NCI-H82 treated with DMSO at 0.1 percent for 48 hours (cell line): ENCODE measurements at regions not wholly inside any gene's neighbourhood (a gene's known extent, or its start where the extent isn't known, plus 50 kb on each side); places are given as distances from the start of the nearest gene placed in this dataset.
"Not testable (repeated sequence)": the region's sequence is repeated elsewhere in the genome, so short reads cannot be mapped to it uniquely, and the experiment has no call there.

Experiments used
- DNase-seq: peaks from one replicate; lab custom pipeline; 2025; ENCODE audit not compliant: unreplicated experiment; lab: John Stamatoyannopoulos, UW

GRCh38 chr6:9361749-9362148 is 926.4 kb upstream of the SLC35B3 start:
- DNase-seq, result no peak

GRCh38 chr6:9360881-9361280 is 925.5 kb upstream of the SLC35B3 start:
- no peak for DNase-seq

- no peak for DNase-seq
Observed at GRCh38 chr6:9347608-9348007, 912.3 kb upstream of the SLC35B3 start.

- DNase-seq, result no peak
Observed at GRCh38 chr6:9346923-9347322, 911.6 kb upstream of the SLC35B3 start.

- no peak for DNase-seq
Observed at GRCh38 chr6:9335431-9335830, 900.1 kb upstream of the SLC35B3 start.

- DNase-seq, result no peak
Observed at GRCh38 chr6:9334979-9335378, 899.6 kb upstream of the SLC35B3 start.

GRCh38 chr6:9332241-9332780 is 897.0 kb upstream of the SLC35B3 start:
- DNase-seq, result no peak

GRCh38 chr6:9316831-9317230 is 881.5 kb upstream of the SLC35B3 start:
- DNase-seq, result peak; percentile 12

- no peak for DNase-seq
Observed at GRCh38 chr6:9315966-9316650, 880.8 kb upstream of the SLC35B3 start.

- DNase-seq, result no peak
Observed at GRCh38 chr6:9308284-9308683, 872.9 kb upstream of the SLC35B3 start.

GRCh38 chr6:9307786-9308185 is 872.4 kb upstream of the SLC35B3 start:
- DNase-seq, result no peak

GRCh38 chr6:9307187-9307586 is 871.8 kb upstream of the SLC35B3 start:
- DNase-seq, result no peak

- no peak for DNase-seq
Observed at GRCh38 chr6:9295644-9296043, 860.3 kb upstream of the SLC35B3 start.

GRCh38 chr6:9292975-9293374 is 857.6 kb upstream of the SLC35B3 start:
- no peak for DNase-seq

GRCh38 chr6:9290342-9290741 is 855.0 kb upstream of the SLC35B3 start:
- not testable (repeated sequence) for DNase-seq

GRCh38 chr6:9272671-9273070 is 837.3 kb upstream of the SLC35B3 start:
- no peak for DNase-seq

GRCh38 chr6:9266741-9267140 is 831.4 kb upstream of the SLC35B3 start:
- no peak for DNase-seq

- no peak for DNase-seq
Observed at GRCh38 chr6:9257215-9257614, 821.9 kb upstream of the SLC35B3 start.

- no peak for DNase-seq
Observed at GRCh38 chr6:9254251-9254650, 818.9 kb upstream of the SLC35B3 start.

- DNase-seq, result no peak
Observed at GRCh38 chr6:9252799-9253198, 817.5 kb upstream of the SLC35B3 start.

- DNase-seq, result peak; percentile 48
Observed at GRCh38 chr6:9250852-9251251, 815.5 kb upstream of the SLC35B3 start.

GRCh38 chr6:9248133-9248532 is 812.8 kb upstream of the SLC35B3 start:
- DNase-seq, result no peak

GRCh38 chr6:9240861-9241260 is 805.5 kb upstream of the SLC35B3 start:
- no peak for DNase-seq
